ENCODE measurements at regions not wholly inside any gene's neighbourhood (a gene's known extent, or its start where the extent isn't known, plus 50 kb on each side); places are given as distances from the start of the nearest gene placed in this dataset.

GRCh38 chr9:36779582-36779981 lies 206.9 kb downstream of the MELK start:
- TF ChIP-seq CTCF (IDR thresholded peaks at IDR 0.05) = no peak
- no peak for TF ChIP-seq EZH2 (IDR thresholded peaks at IDR 0.05; ENCODE audit: borderline replicate concordance, insufficient read depth, low read depth, low read length, poor library complexity, severe bottlenecking)
- no peaks in the 10 kb centered on the region for H3K79me2 ChIP-seq (ENCODE audit: control insufficient read depth, insufficient read depth, low read length)
- H3K4me1 ChIP-seq (ENCODE audit: control insufficient read depth in 2 of 2, insufficient read depth in 2 of 2, low read length in 2 of 2) = no peaks in the 10 kb centered on the region
- POLR2A ChIA-PET = no interaction called here
- CTCF ChIA-PET = no interaction called here
- ATAC-seq (ENCODE audit: low read depth) = no peak
- H3K36me3 ChIP-seq (replicated peaks in 1 of 2; ENCODE audit: control extremely low read depth in 1 of 2, control insufficient read depth in 1 of 2, extremely low read depth in 1 of 2, insufficient read depth in 2 of 2, low read length in 1 of 2) = no peaks in the 10 kb centered on the region
- no peaks in the 10 kb centered on the region for H3K9me3 ChIP-seq (ENCODE audit: control extremely low read depth in 1 of 3, control insufficient read depth in 2 of 3, insufficient read depth in 1 of 3, low read length in 2 of 3)
- Mint-ChIP-seq H3K4me3 (no peak overlapping the region), H3K9me3 (ENCODE audit: insufficient read depth) (no peaks in the 10 kb centered on the region), H3K4me1 (no peaks in the 10 kb centered on the region), H3K27ac (no peak overlapping the region), H3K27me3 (peaks cover 66% of the 10 kb centered on the region)
- no peaks in the 10 kb centered on the region for H4K20me1 ChIP-seq (ENCODE audit: control insufficient read depth, insufficient read depth, low read length, poor library complexity, severe bottlenecking)
- no peak overlapping the region for H3K9ac ChIP-seq (ENCODE audit: low read length)
- no peak overlapping the region for H2AFZ ChIP-seq (ENCODE audit: insufficient read depth, low read depth, low read length, poor library complexity, severe bottlenecking)
- H3K27me3 ChIP-seq (replicated peaks in 1 of 4; ENCODE audit: control extremely low read depth in 1 of 4, control insufficient read depth in 3 of 4, insufficient read depth in 4 of 4, low read length in 3 of 4) = peaks cover 0 to 34% (median 3%) of the 10 kb centered on the region in 4 experiments
- H3K4me2 ChIP-seq (replicated peaks; ENCODE audit: low read depth, low read length, poor library complexity, severe bottlenecking) = no peak overlapping the region
- intact Hi-C loops (cut with micrococcal nuclease) = no loop called here
- H3K27ac ChIP-seq (ENCODE audit: low read length in 2 of 2) = no peak overlapping the region
- no peak for DNase-seq
- WGBS (ENCODE audit: insufficient coverage) = 85% methylated on average over 6 of the region's 8 CpGs
- no peak overlapping the region for H3K4me3 ChIP-seq (ENCODE audit: control extremely low read depth in 1 of 5, extremely low read depth in 1 of 5, insufficient read depth in 1 of 5, low read depth in 2 of 5, low read length in 4 of 5)

DNA sequence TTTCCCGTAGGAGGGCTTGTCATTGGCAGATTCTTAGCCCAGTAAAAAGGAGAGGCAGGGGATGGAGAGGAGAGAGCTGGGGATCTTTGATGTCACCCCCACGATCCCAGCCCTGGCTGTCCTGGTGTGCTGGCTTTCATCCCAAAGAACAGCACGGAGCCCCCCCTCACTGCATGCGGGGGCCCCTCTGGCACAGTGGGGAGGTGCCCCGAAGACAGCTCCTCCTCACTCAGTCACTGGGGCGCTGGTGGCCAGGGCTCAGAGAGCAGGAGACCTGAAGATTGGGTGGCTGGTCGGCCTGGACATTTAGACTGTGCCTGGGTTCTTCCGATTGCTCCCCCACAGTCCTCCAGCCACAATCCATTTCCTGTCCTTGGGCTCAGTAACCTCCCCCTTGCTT lies 207.5 kb downstream of the MELK start:
- no peak for TF ChIP-seq CTCF (IDR thresholded peaks at IDR 0.05)
- no peak for TF ChIP-seq EZH2 (IDR thresholded peaks at IDR 0.05; ENCODE audit: borderline replicate concordance, insufficient read depth, low read depth, low read length, poor library complexity, severe bottlenecking)
- intact Hi-C loops (cut with micrococcal nuclease) = no loop called here
- DNase-seq (no peak), ATAC-seq (ENCODE audit: low read depth) (no peak)
- H3K9me3 Mint-ChIP-seq (ENCODE audit: insufficient read depth) = no peaks in the 10 kb centered on the region
- ChIA-PET CTCF (no interaction called here), POLR2A (no interaction called here)
- Histone ChIP-seq H3K36me3 (replicated peaks in 1 of 2; ENCODE audit: control extremely low read depth in 1 of 2, control insufficient read depth in 1 of 2, extremely low read depth in 1 of 2, insufficient read depth in 2 of 2, low read length in 1 of 2) (no peaks in the 10 kb centered on the region), H3K27me3 (replicated peaks in 1 of 4; ENCODE audit: control extremely low read depth in 1 of 4, control insufficient read depth in 3 of 4, insufficient read depth in 4 of 4, low read length in 3 of 4) (peaks cover 0 to 35% (median 3%) of the 10 kb centered on the region in 4 experiments), H3K4me2 (replicated peaks; ENCODE audit: low read depth, low read length, poor library complexity, severe bottlenecking) (no peak overlapping the region), H2AFZ (ENCODE audit: insufficient read depth, low read depth, low read length, poor library complexity, severe bottlenecking) (no peak overlapping the region), H3K9ac (ENCODE audit: low read length) (no peak overlapping the region), H3K27ac (ENCODE audit: low read length in 2 of 2) (no peak overlapping the region), H3K4me3 (ENCODE audit: control extremely low read depth in 1 of 5, extremely low read depth in 1 of 5, insufficient read depth in 1 of 5, low read depth in 2 of 5, low read length in 4 of 5) (no peak overlapping the region), H3K4me1 (ENCODE audit: control insufficient read depth in 2 of 2, insufficient read depth in 2 of 2, low read length in 2 of 2) (no peaks in the 10 kb centered on the region), H3K9me3 (ENCODE audit: control extremely low read depth in 1 of 3, control insufficient read depth in 2 of 3, insufficient read depth in 1 of 3, low read length in 2 of 3) (no peaks in the 10 kb centered on the region), H4K20me1 (ENCODE audit: control insufficient read depth, insufficient read depth, low read length, poor library complexity, severe bottlenecking) (no peaks in the 10 kb centered on the region), H3K79me2 (ENCODE audit: control insufficient read depth, insufficient read depth, low read length) (no peaks in the 10 kb centered on the region)
- WGBS (ENCODE audit: insufficient coverage) = 55% methylated on average over 7 of the region's 8 CpGs
- no peak overlapping the region for H3K27ac Mint-ChIP-seq
- no peak overlapping the region for H3K4me3 Mint-ChIP-seq
- H3K27me3 Mint-ChIP-seq = peaks cover 65% of the 10 kb centered on the region
- H3K4me1 Mint-ChIP-seq = no peaks in the 10 kb centered on the region
